HL-60 (cell line): ENCODE measurements at regions not wholly inside any gene's neighbourhood (a gene's known extent, or its start where the extent isn't known, plus 50 kb on each side); places are given as distances from the start of the nearest gene placed in this dataset.

Experiments used
- CTCF ChIP-seq: IDR thresholded peaks from one replicate; pipeline ENCODE4 v1.5.1; 2011; ENCODE audit warnings: low read length, control low read depth, inconsistent platforms; ENCODE audit not compliant: insufficient read depth
- POLR2AphosphoS5 ChIP-seq: IDR thresholded peaks from 2 replicates; pipeline ENCODE4 v1.6.1; 2012; ENCODE audit warnings: low read depth
- REST ChIP-seq: IDR thresholded peaks from 2 replicates; pipeline ENCODE4 v1.6.1; 2012; ENCODE audit warnings: low read depth; ENCODE audit not compliant: insufficient replicate concordance
- SPI1 ChIP-seq: IDR thresholded peaks from 2 replicates; pipeline ENCODE4 v1.6.1; 2012; ENCODE audit warnings: low read depth, mild to moderate bottlenecking, borderline replicate concordance

- TF ChIP-seq CTCF (no peak), REST (no peak), POLR2AphosphoS5 (no peak), SPI1 (no peak)
Measured at GRCh38 chr17:74083321-74083720, 120.2 kb upstream of the RPL38 start.
